ENCODE measurements at regions not wholly inside any gene's neighbourhood (a gene's known extent, or its start where the extent isn't known, plus 50 kb on each side); places are given as distances from the start of the nearest gene placed in this dataset.
"Not testable (repeated sequence)": the region's sequence is repeated elsewhere in the genome, so short reads cannot be mapped to it uniquely, and the experiment has no call there.

DNA sequence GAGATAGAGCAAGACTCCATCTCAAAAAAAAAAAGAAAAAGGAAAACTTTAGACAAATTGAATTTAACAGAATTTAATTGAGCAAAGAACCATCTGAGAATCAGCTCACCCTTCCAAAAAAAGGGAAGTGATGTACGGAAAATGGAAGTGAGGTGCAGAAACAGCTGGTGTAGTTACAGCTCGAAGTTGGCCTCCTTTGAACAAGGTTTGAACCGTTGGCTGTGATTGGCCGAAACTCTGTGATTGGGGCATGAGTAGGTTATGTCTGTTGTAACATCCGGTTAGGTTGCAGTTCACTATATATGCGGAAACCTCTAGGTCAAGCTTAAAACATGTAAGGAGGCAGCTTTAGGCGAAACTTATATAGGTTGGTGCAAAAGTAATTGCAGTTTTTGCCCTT is 97.9 kb upstream of the KIF26B start:
- H3K36me3 Mint-ChIP-seq (ENCODE audit: insufficient read depth, unreplicated experiment): peaks cover 4% of the 10 kb centered on the region
- no peak overlapping the region for H3K27ac Mint-ChIP-seq (ENCODE audit: low read depth, unreplicated experiment)
- ChIA-PET POLR2A (interaction anchor here (1.0 to 1.1 kb wide), 2 partner anchors 12 to 32 kb away, joined by 5 to 6 read pairs; no protein-coding TSS in a partner anchor), CTCF (interaction anchor here (0.6 to 5.5 kb wide), 8 partner anchors 9 to 1400 kb away, joined by 3 to 49 read pairs (median 4); no protein-coding TSS in a partner anchor)
- TF ChIP-seq, protein P1, sequence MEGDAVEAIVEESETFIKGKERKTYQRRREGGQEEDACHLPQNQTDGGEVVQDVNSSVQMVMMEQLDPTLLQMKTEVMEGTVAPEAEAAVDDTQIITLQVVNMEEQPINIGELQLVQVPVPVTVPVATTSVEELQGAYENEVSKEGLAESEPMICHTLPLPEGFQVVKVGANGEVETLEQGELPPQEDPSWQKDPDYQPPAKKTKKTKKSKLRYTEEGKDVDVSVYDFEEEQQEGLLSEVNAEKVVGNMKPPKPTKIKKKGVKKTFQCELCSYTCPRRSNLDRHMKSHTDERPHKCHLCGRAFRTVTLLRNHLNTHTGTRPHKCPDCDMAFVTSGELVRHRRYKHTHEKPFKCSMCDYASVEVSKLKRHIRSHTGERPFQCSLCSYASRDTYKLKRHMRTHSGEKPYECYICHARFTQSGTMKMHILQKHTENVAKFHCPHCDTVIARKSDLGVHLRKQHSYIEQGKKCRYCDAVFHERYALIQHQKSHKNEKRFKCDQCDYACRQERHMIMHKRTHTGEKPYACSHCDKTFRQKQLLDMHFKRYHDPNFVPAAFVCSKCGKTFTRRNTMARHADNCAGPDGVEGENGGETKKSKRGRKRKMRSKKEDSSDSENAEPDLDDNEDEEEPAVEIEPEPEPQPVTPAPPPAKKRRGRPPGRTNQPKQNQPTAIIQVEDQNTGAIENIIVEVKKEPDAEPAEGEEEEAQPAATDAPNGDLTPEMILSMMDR (IDR thresholded peaks at IDR 0.05; ENCODE audit: unreplicated experiment): no peak
- intact Hi-C loops (cut with micrococcal nuclease): no loop called here
- H3K9me3 Mint-ChIP-seq (ENCODE audit: unreplicated experiment): no peaks in the 10 kb centered on the region
- no peaks in the 10 kb centered on the region for H3K4me1 Mint-ChIP-seq (ENCODE audit: insufficient read depth, unreplicated experiment)
- H3K4me3 Mint-ChIP-seq (ENCODE audit: unreplicated experiment): no peak overlapping the region
- no peak for DNase-seq (ENCODE audit: unreplicated experiment)
- no peaks in the 10 kb centered on the region for H3K27me3 Mint-ChIP-seq (ENCODE audit: insufficient read depth, unreplicated experiment)
- no TSS peak for BruUV-seq (replicated peaks)

DNA sequence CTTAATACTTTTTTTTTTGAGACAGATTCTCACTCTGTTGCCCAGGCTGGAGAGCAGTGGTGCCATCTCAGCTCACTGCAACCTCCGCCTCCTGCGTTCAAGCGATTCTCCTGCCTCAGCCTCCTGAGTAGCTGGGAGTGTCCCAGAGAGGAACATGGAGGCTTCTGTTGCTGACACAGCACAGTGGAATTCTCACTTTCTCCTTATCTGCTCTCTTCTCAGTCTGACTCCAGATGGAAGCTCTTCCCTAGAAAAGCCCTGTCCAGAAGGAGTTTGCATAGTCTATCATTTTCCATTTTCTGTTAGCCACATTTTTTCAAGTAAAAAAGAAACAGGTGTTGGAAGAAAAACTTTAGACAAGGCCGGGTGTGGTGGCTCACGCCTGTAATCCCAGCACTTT is 98.5 kb upstream of the KIF26B start:
- H3K27ac Mint-ChIP-seq (ENCODE audit: low read depth, unreplicated experiment); intact Hi-C loops (cut with micrococcal nuclease): not testable (repeated sequence)
- CTCF ChIA-PET: interaction anchor here (0.7 to 5.5 kb wide), 5 partner anchors 9 to 1561 kb away, joined by 3 to 49 read pairs (median 6); no protein-coding TSS in a partner anchor

DNA sequence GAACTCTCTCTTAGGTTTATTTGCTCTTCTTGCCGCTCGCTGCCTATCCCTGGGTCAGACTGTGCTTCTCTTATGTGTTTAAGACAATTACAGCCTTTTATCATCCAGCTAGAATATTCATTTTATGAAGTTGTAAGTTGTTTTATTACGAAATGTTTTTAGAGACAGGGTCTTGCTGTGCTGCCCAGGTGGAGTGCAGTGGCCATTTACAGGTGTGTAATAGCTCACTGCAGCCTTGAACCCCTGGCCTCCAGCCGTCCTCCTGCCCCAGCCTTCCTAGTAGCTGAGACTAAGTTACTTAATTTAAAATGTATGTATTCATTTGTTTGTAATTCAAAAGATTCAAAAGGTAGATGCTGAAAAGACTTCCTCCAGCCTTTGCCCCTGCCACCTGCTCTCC is 99.0 kb upstream of the KIF26B start:
- H3K4me3 Mint-ChIP-seq (ENCODE audit: unreplicated experiment): no peak overlapping the region
- H3K9me3 Mint-ChIP-seq (ENCODE audit: unreplicated experiment): no peaks in the 10 kb centered on the region
- intact Hi-C loops (cut with micrococcal nuclease): no loop called here
- H3K27ac Mint-ChIP-seq (ENCODE audit: low read depth, unreplicated experiment): no peak overlapping the region
- ChIA-PET POLR2A (interaction anchor here (0.7 to 1.0 kb wide), 2 partner anchors 17 to 84 kb away, joined by 3 to 4 read pairs; no protein-coding TSS in a partner anchor), CTCF (interaction anchor here (0.6 to 5.5 kb wide), 5 partner anchors 12 to 1562 kb away, joined by 3 to 49 read pairs (median 6); no protein-coding TSS in a partner anchor)
- no peaks in the 10 kb centered on the region for H3K4me1 Mint-ChIP-seq (ENCODE audit: insufficient read depth, unreplicated experiment)
- no peaks in the 10 kb centered on the region for H3K27me3 Mint-ChIP-seq (ENCODE audit: insufficient read depth, unreplicated experiment)
- H3K36me3 Mint-ChIP-seq (ENCODE audit: insufficient read depth, unreplicated experiment): peaks cover 10% of the 10 kb centered on the region
- no peak for DNase-seq (ENCODE audit: unreplicated experiment)
- BruUV-seq (replicated peaks): no TSS peak
- TF ChIP-seq, protein P1 (IDR thresholded peaks at IDR 0.05; ENCODE audit: unreplicated experiment): no peak

More for the DNA sequence above, 98.5 kb upstream of the KIF26B start:
- H3K4me1 Mint-ChIP-seq (ENCODE audit: insufficient read depth, unreplicated experiment); H3K9me3 Mint-ChIP-seq (ENCODE audit: unreplicated experiment); H3K4me3 Mint-ChIP-seq (ENCODE audit: unreplicated experiment); H3K27me3 Mint-ChIP-seq (ENCODE audit: insufficient read depth, unreplicated experiment); H3K36me3 Mint-ChIP-seq (ENCODE audit: insufficient read depth, unreplicated experiment); DNase-seq (ENCODE audit: unreplicated experiment); BruUV-seq (replicated peaks): not testable (repeated sequence)
- POLR2A ChIA-PET: interaction anchor here (0.7 to 1.0 kb wide), 2 partner anchors 16 to 85 kb away, joined by 3 to 4 read pairs; no protein-coding TSS in a partner anchor

DNA sequence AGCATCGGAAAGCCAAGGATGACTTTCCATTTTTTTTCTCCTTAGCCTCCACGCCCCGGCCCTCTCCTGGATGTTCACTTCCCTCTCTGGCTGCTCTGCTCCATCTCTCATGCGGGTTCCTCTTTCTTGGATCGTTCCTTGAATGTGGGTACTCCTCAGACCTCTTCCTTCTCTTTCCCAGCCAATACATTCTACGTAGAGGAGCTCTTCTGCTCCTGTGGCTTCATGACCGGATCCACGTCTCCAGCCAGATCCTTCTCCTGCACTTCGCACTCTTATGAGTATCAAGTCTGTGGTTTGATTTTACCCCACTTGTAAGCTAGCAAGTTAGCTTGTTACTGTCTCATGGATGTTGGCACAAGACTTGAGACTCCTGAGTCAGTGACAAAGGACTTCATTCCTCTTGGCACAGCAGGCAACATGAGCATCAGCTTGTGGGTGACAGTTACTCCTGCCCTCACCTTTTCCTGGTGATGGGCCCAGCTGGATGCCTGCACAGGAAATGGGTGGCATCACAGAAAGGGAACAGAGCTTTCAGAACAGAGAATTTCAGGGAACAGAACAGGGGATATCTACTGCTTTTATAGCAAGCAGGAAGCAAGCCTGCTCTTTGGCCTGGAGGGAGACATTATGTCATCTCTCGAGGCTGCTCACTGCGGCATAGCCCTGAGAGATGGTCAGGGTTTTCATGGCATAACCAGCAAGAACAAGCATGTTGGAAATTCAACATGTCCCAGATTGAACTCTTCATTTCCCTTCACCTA is 100.1 kb upstream of the KIF26B start:
- Mint-ChIP-seq H3K27me3 (ENCODE audit: insufficient read depth, unreplicated experiment) (no peaks in the 10 kb centered on the region), H3K4me1 (ENCODE audit: insufficient read depth, unreplicated experiment) (no peaks in the 10 kb centered on the region), H3K36me3 (ENCODE audit: insufficient read depth, unreplicated experiment) (peaks cover 10% of the 10 kb centered on the region), H3K27ac (ENCODE audit: low read depth, unreplicated experiment) (no peak overlapping the region), H3K9me3 (ENCODE audit: unreplicated experiment) (no peaks in the 10 kb centered on the region), H3K4me3 (ENCODE audit: unreplicated experiment) (no peak overlapping the region)
- intact Hi-C loops (cut with micrococcal nuclease): no loop called here
- ChIA-PET CTCF (interaction anchor here (0.5 to 5.5 kb wide), 5 partner anchors 11 to 1435 kb away, joined by 3 to 49 read pairs (median 4); no protein-coding TSS in a partner anchor), POLR2A (interaction anchor here (0.6 to 0.8 kb wide), 3 partner anchors 8 to 1203 kb away, joined by 3 to 5 read pairs (median 4); no protein-coding TSS in a partner anchor)
- TF ChIP-seq, protein P1 (IDR thresholded peaks at IDR 0.05; ENCODE audit: unreplicated experiment): no peak
- no peak for DNase-seq (ENCODE audit: unreplicated experiment)
- no TSS peak for BruUV-seq (replicated peaks)

Data from MCF 10A (cell line).